HPDE6-E6E7 (cell line): ENCODE measurements at regions not wholly inside any gene's neighbourhood (a gene's known extent, or its start where the extent isn't known, plus 50 kb on each side); places are given as distances from the start of the nearest gene placed in this dataset.

Experiments used
- DNase-seq: peaks from one replicate; pipeline ENCODE4 v3.0.0; 2011; ENCODE audit warnings: missing footprints; ENCODE audit errors: extremely low spot score

- no peak for DNase-seq
Measured at GRCh38 chr16:80081846-80082245, 458.9 kb upstream of the DYNLRB2 start.

GRCh38 chr16:80080287-80080851 is 460.4 kb upstream of the DYNLRB2 start:
- no peak for DNase-seq

GRCh38 chr16:80079072-80079471 is 461.7 kb upstream of the DYNLRB2 start:
- no peak for DNase-seq

GRCh38 chr16:80077696-80078095 is 463.1 kb upstream of the DYNLRB2 start:
- DNase-seq = no peak

- DNase-seq = no peak
Measured at GRCh38 chr16:80074329-80074728, 466.5 kb upstream of the DYNLRB2 start.

- no peak for DNase-seq
Measured at GRCh38 chr16:80071964-80072456, 468.8 kb upstream of the DYNLRB2 start.

GRCh38 chr16:80066805-80067580 is 466.5 kb upstream of the MAF start:
- no peak for DNase-seq

- DNase-seq = peak; percentile 15
Measured at GRCh38 chr16:80065541-80065940, 465.0 kb upstream of the MAF start.

- no peak for DNase-seq
Measured at GRCh38 chr16:80063713-80064069, 463.2 kb upstream of the MAF start.

- no peak for DNase-seq
Measured at GRCh38 chr16:80063031-80063712, 462.6 kb upstream of the MAF start.

GRCh38 chr16:80062361-80063030 is 462.0 kb upstream of the MAF start:
- no peak for DNase-seq

- DNase-seq = no peak
Measured at GRCh38 chr16:80060470-80060869, 459.9 kb upstream of the MAF start.

- no peak for DNase-seq
Measured at GRCh38 chr16:80059836-80060235, 459.3 kb upstream of the MAF start.

- DNase-seq = no peak
Measured at GRCh38 chr16:80058214-80058613, 457.7 kb upstream of the MAF start.

GRCh38 chr16:80056324-80056723 is 455.8 kb upstream of the MAF start:
- DNase-seq = no peak

- DNase-seq = no peak
Measured at GRCh38 chr16:80055831-80056230, 455.3 kb upstream of the MAF start.

GRCh38 chr16:80054647-80055046 is 454.1 kb upstream of the MAF start:
- no peak for DNase-seq

GRCh38 chr16:80051040-80051439 is 450.5 kb upstream of the MAF start:
- DNase-seq = no peak

- DNase-seq = no peak
Measured at GRCh38 chr16:80048250-80048649, 447.7 kb upstream of the MAF start.

- no peak for DNase-seq
Measured at GRCh38 chr16:80047842-80048241, 447.3 kb upstream of the MAF start.

- no peak for DNase-seq
Measured at GRCh38 chr16:80046848-80047247, 446.3 kb upstream of the MAF start.

- no peak for DNase-seq
Measured at GRCh38 chr16:80046261-80046660, 445.7 kb upstream of the MAF start.
